ENCODE measurements at regions not wholly inside any gene's neighbourhood (a gene's known extent, or its start where the extent isn't known, plus 50 kb on each side); places are given as distances from the start of the nearest gene placed in this dataset.

DNA sequence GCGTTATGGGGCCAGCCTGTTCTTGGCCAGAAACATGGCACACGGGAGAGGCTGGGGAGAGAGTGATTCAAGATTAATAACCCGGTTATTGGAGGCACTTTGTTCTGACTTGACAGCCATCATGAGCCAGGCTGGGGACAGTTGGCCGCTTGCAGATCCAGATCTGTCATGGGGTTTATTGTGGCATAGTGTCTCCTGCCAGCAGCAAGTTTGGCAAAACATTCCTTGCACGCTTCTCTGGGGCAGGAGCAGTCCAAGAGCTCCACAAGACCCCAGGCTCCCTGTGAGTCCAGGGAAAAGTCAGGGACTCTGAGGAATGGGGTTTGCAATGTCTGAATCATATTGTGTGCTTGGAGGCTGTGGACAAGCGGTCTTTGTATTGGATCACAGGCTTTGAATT is 270.4 kb downstream of the MIAT start:
- DNase-seq (ENCODE audit: low read depth in 1 of 2, low spot score in 2 of 2) (no peak), FAIRE-seq (no peak)
- H3K27ac ChIP-seq (ENCODE audit: low read depth, low read length): no peak overlapping the region
- H2BK15ac ChIP-seq (ENCODE audit: low read length): no peak overlapping the region
- no peaks in the 10 kb centered on the region for H3K36me3 ChIP-seq (ENCODE audit: control insufficient read depth in 2 of 4, insufficient read depth in 4 of 4, low read length in 3 of 4)
- POLR2A ChIA-PET (ENCODE audit: partially characterized antibody): no interaction called here
- H3K23me2 ChIP-seq (ENCODE audit: low read depth, low read length): no peaks in the 10 kb centered on the region
- H4K8ac ChIP-seq (ENCODE audit: extremely low read depth, insufficient read depth, low read length): no peak overlapping the region
- H3K14ac ChIP-seq (ENCODE audit: insufficient read length): no peak overlapping the region
- H2BK20ac ChIP-seq (ENCODE audit: low read length): no peak overlapping the region
- no peak overlapping the region for H3K56ac ChIP-seq (replicated peaks; ENCODE audit: insufficient read length, low read depth, low read length)
- H2BK5ac ChIP-seq (ENCODE audit: low read depth, low read length): no peak overlapping the region
- peaks cover 0 to 11% (median 4%) of the 10 kb centered on the region in 4 experiments; a peak in 4 of 7 replicates for H3K4me1 ChIP-seq (replicated peaks in 1 of 4; ENCODE audit: control insufficient read depth in 3 of 4, insufficient read depth in 4 of 4, low read length in 3 of 4)
- no peaks in the 10 kb centered on the region for H3K9me3 ChIP-seq (ENCODE audit: insufficient read depth in 2 of 2, low read depth in 1 of 2, low read length in 1 of 2)
- peaks cover 0 to 2% (median 0%) of the 10 kb centered on the region in 4 experiments; a peak in 2 of 7 replicates for H3K27me3 ChIP-seq (replicated peaks in 1 of 4; ENCODE audit: control insufficient read depth in 3 of 4, extremely low read depth in 1 of 4, insufficient read depth in 3 of 4, low read length in 3 of 4)
- no peak overlapping the region for H3K18ac ChIP-seq (ENCODE audit: extremely low read depth, low read length)
- H4K5ac ChIP-seq (ENCODE audit: insufficient read length, low read depth, low read length): no peak overlapping the region
- no peaks in the 10 kb centered on the region for H4K20me1 ChIP-seq (replicated peaks in 1 of 2; ENCODE audit: control insufficient read depth in 1 of 2, insufficient read depth in 2 of 2, low read length in 2 of 2)
- H3K23ac ChIP-seq (ENCODE audit: insufficient read length): no peak overlapping the region
- H3K4ac ChIP-seq (replicated peaks; ENCODE audit: insufficient read length, low read depth, low read length): no peak overlapping the region
- CTCF ChIA-PET (ENCODE audit: partially characterized antibody): interaction anchor here (0.8 to 1.1 kb wide), 3 partner anchors 16 to 92 kb away, joined by 3 to 4 read pairs (median 3); no protein-coding TSS in a partner anchor
- no peak overlapping the region for H2AK5ac ChIP-seq (ENCODE audit: low read depth, low read length)
- H3K79me2 ChIP-seq (ENCODE audit: control insufficient read depth in 1 of 2, insufficient read depth in 2 of 2, low read length in 2 of 2): no peaks in the 10 kb centered on the region
- WGBS, 2 experiments (ENCODE audit: extremely low coverage in 1 of 2, insufficient coverage in 1 of 2, insufficient read length in 1 of 2, insufficient replicate concordance in 2 of 2, low coverage in 1 of 2, low lambda C conversion rate in 2 of 2, missing lambda C conversion rate in 1 of 2): 82% methylated on average over 6 of the region's 6 CpGs; no CpG with 5 or more reads in 1 of the 2 experiments
- TF ChIP-seq CHD2 (IDR thresholded peaks at IDR 0.05; ENCODE audit: low read length) (no peak), BACH1 (IDR thresholded peaks at IDR 0.05; ENCODE audit: low read length) (no peak), RAD21 (IDR thresholded peaks at IDR 0.05 in 1 of 2, conservative IDR thresholded peaks at IDR 0.05 in 1 of 2; ENCODE audit: low read depth in 2 of 2, low read length in 2 of 2) (no peak)
- no peak overlapping the region for H4K91ac ChIP-seq (replicated peaks; ENCODE audit: insufficient read length, low read length)
- H3K79me1 ChIP-seq (ENCODE audit: low read depth, low read length): no peaks in the 10 kb centered on the region
- H2BK120ac ChIP-seq (replicated peaks; ENCODE audit: low read depth, low read length): no peak overlapping the region
- no peak overlapping the region for H3K9ac ChIP-seq (replicated peaks in 1 of 4; ENCODE audit: extremely low read depth in 1 of 4, low read depth in 3 of 4, low read length in 3 of 4)
- no peak overlapping the region for H3K4me2 ChIP-seq (ENCODE audit: insufficient read depth in 1 of 2, low read depth in 2 of 2, low read length in 2 of 2)
- H3K4me3 ChIP-seq (ENCODE audit: extremely low read depth in 1 of 4, insufficient read depth in 2 of 4, low read depth in 3 of 4, low read length in 4 of 4): no peak overlapping the region
- no peak overlapping the region for H2AFZ ChIP-seq (ENCODE audit: low read length)
- no peak overlapping the region for H2BK12ac ChIP-seq (ENCODE audit: low read depth, low read length)

All from H1 (cell line).